ENCODE measurements at regions not wholly inside any gene's neighbourhood (a gene's known extent, or its start where the extent isn't known, plus 50 kb on each side); places are given as distances from the start of the nearest gene placed in this dataset.

DNA sequence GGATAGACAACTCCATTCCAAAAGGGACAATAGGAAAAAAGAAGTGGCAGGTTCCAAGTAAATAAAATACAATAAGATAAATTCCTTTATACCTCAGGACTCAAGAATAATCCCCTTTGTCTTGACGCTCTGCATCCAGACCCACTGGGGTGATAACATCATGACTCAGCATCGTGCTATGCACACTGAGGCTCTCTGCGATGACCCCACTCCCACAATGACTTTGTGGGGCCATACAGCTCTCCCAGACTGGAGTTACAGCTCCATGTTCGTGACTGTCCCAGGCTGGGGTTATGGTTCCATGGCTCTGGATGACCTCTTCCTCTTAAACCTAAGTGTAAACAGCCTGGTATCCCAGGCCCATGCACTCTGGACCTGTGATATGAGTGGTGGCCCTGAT is 254.5 kb upstream of the ADGRL3 start:
- TF ChIP-seq EZH2 (IDR thresholded peaks at IDR 0.05; ENCODE audit: insufficient read depth, poor library complexity, severe bottlenecking) (no peak), EZH2phosphoT487 (IDR thresholded peaks at IDR 0.05; ENCODE audit: insufficient read depth, low read depth) (no peak)

Data from GM23248 (cell line).